ENCODE measurements at regions not wholly inside any gene's neighbourhood (a gene's known extent, or its start where the extent isn't known, plus 50 kb on each side); places are given as distances from the start of the nearest gene placed in this dataset.

GRCh38 chr10:111142092-111142768 is 65.4 kb downstream of the ADRA2A start:
- intact Hi-C loops (cut with micrococcal nuclease): no loop called here
- TF ChIP-seq CTCF (IDR thresholded peaks at IDR 0.05; ENCODE audit: borderline replicate concordance): no peak
- Histone ChIP-seq H3K4me3 (no peak overlapping the region), H3K9me3 (replicated peaks) (no peaks in the 10 kb centered on the region), H3K27ac (replicated peaks) (no peak overlapping the region), H3K4me1 (no peaks in the 10 kb centered on the region), H3K36me3 (no peaks in the 10 kb centered on the region), H3K27me3 (ENCODE audit: low read depth) (peaks cover 84% of the 10 kb centered on the region)
- DNase-seq: no peak

- Histone ChIP-seq H3K27ac (replicated peaks) (no peak overlapping the region), H3K4me1 (peaks cover 4% of the 10 kb centered on the region), H3K9me3 (replicated peaks) (no peaks in the 10 kb centered on the region), H3K27me3 (ENCODE audit: low read depth) (peaks cover 60% of the 10 kb centered on the region), H3K36me3 (no peaks in the 10 kb centered on the region), H3K4me3 (no peak overlapping the region)
- intact Hi-C loops (cut with micrococcal nuclease): no loop called here
- no peak for DNase-seq
- no peak for TF ChIP-seq CTCF (IDR thresholded peaks at IDR 0.05; ENCODE audit: borderline replicate concordance)
Observed at GRCh38 chr10:111146025-111146640, 69.3 kb downstream of the ADRA2A start.

GRCh38 chr10:111148025-111148424 is 71.2 kb downstream of the ADRA2A start:
- no peaks in the 10 kb centered on the region for H3K9me3 ChIP-seq (replicated peaks)
- TF ChIP-seq CTCF (IDR thresholded peaks at IDR 0.05; ENCODE audit: borderline replicate concordance): no peak
- no peaks in the 10 kb centered on the region for H3K36me3 ChIP-seq
- intact Hi-C loops (cut with micrococcal nuclease): no loop called here
- peaks cover 4% of the 10 kb centered on the region for H3K4me1 ChIP-seq
- no peak overlapping the region for H3K27ac ChIP-seq (replicated peaks)
- H3K27me3 ChIP-seq (ENCODE audit: low read depth): peaks cover 62% of the 10 kb centered on the region
- no peak for DNase-seq
- no peak overlapping the region for H3K4me3 ChIP-seq

GRCh38 chr10:111148440-111148839 is 71.6 kb downstream of the ADRA2A start:
- TF ChIP-seq CTCF (IDR thresholded peaks at IDR 0.05; ENCODE audit: borderline replicate concordance): no peak
- intact Hi-C loops (cut with micrococcal nuclease): no loop called here

GRCh38 chr10:111150691-111151090 is 73.9 kb downstream of the ADRA2A start:
- Histone ChIP-seq H3K27me3 (ENCODE audit: low read depth) (peaks cover 61% of the 10 kb centered on the region), H3K4me3 (no peak overlapping the region), H3K9me3 (replicated peaks) (no peaks in the 10 kb centered on the region), H3K4me1 (peaks cover 4% of the 10 kb centered on the region), H3K27ac (replicated peaks) (no peak overlapping the region), H3K36me3 (no peaks in the 10 kb centered on the region)
- intact Hi-C loops (cut with micrococcal nuclease): no loop called here
- no peak for DNase-seq
- no peak for TF ChIP-seq CTCF (IDR thresholded peaks at IDR 0.05; ENCODE audit: borderline replicate concordance)

More at GRCh38 chr10:111148440-111148839, 71.6 kb downstream of the ADRA2A start:
- Histone ChIP-seq H3K36me3 (no peaks in the 10 kb centered on the region), H3K27me3 (ENCODE audit: low read depth) (peaks cover 62% of the 10 kb centered on the region), H3K9me3 (replicated peaks) (no peaks in the 10 kb centered on the region), H3K4me3 (no peak overlapping the region), H3K4me1 (peaks cover 4% of the 10 kb centered on the region), H3K27ac (replicated peaks) (no peak overlapping the region)
- no peak for DNase-seq
